ENCODE measurements at regions not wholly inside any gene's neighbourhood (a gene's known extent, or its start where the extent isn't known, plus 50 kb on each side); places are given as distances from the start of the nearest gene placed in this dataset.

DNA sequence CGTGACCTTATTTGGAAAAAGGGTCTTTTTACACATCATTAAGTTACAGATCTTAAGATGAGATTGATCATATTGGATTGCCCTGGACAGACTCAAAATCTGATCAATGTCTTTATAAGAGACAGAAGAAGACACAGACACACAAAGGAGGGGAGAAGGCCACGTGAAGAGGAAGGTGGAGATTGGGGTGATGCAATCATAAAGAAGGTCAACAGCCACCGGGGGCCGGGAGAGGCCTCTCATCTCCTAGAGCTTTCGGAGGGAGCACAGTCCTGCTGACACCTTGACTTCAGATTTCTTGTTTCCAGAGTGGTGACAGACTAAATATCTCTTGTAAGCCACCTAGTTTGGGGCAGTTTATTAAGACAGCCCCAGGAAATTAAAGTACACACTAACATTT, 204.6 kb upstream of the CSF3R start:
- Histone ChIP-seq H3K9me3 (ENCODE audit: control insufficient read depth, low read length) (no peaks in the 10 kb centered on the region), H3K4me3 (ENCODE audit: extremely low read depth, insufficient read depth, low read length, poor library complexity, severe bottlenecking) (no peak overlapping the region), H3K4me1 (ENCODE audit: control insufficient read depth, insufficient read depth, low read length, poor library complexity, severe bottlenecking) (no peaks in the 10 kb centered on the region), H3K27ac (ENCODE audit: low read depth, low read length, severe bottlenecking) (no peak overlapping the region), H3K36me3 (ENCODE audit: control insufficient read depth, insufficient read depth, low read length) (no peaks in the 10 kb centered on the region)
- 59 to 86% methylated on average over 4 of the region's 5 CpGs for WGBS, 2 experiments (ENCODE audit: insufficient coverage in 2 of 2)

GRCh38 chr1:36675931-36676562, 193.3 kb upstream of the CSF3R start:
- Histone ChIP-seq H3K36me3 (ENCODE audit: control insufficient read depth, insufficient read depth, low read length) (no peaks in the 10 kb centered on the region), H3K9me3 (ENCODE audit: control insufficient read depth, low read length) (no peaks in the 10 kb centered on the region), H3K27ac (ENCODE audit: low read depth, low read length, severe bottlenecking) (no peak overlapping the region), H3K4me3 (ENCODE audit: extremely low read depth, insufficient read depth, low read length, poor library complexity, severe bottlenecking) (no peak overlapping the region), H3K4me1 (ENCODE audit: control insufficient read depth, insufficient read depth, low read length, poor library complexity, severe bottlenecking) (no peaks in the 10 kb centered on the region)
- 95 to 100% methylated on average over 1 to 4 of the region's 6 CpGs for WGBS, 2 experiments (ENCODE audit: insufficient coverage in 2 of 2)

GRCh38 chr1:36675106-36675505, 192.4 kb upstream of the CSF3R start:
- H3K9me3 ChIP-seq (ENCODE audit: control insufficient read depth, low read length), result no peaks in the 10 kb centered on the region

GRCh38 chr1:36673202-36673601, 190.5 kb upstream of the CSF3R start:
- Histone ChIP-seq H3K4me3 (ENCODE audit: extremely low read depth, insufficient read depth, low read length, poor library complexity, severe bottlenecking) (no peak overlapping the region), H3K36me3 (ENCODE audit: control insufficient read depth, insufficient read depth, low read length) (no peaks in the 10 kb centered on the region), H3K4me1 (ENCODE audit: control insufficient read depth, insufficient read depth, low read length, poor library complexity, severe bottlenecking) (no peaks in the 10 kb centered on the region), H3K27ac (ENCODE audit: low read depth, low read length, severe bottlenecking) (no peak overlapping the region), H3K9me3 (ENCODE audit: control insufficient read depth, low read length) (no peaks in the 10 kb centered on the region)
- 42 to 60% methylated on average over 3 to 6 of the region's 6 CpGs for WGBS, 2 experiments (ENCODE audit: insufficient coverage in 2 of 2)

More at GRCh38 chr1:36675106-36675505, 192.4 kb upstream of the CSF3R start:
- H3K36me3 ChIP-seq (ENCODE audit: control insufficient read depth, insufficient read depth, low read length), result no peaks in the 10 kb centered on the region
- H3K4me3 ChIP-seq (ENCODE audit: extremely low read depth, insufficient read depth, low read length, poor library complexity, severe bottlenecking), result no peak overlapping the region
- 84 to 89% methylated on average over 2 to 3 of the region's 3 CpGs for WGBS, 2 experiments (ENCODE audit: insufficient coverage in 2 of 2)
- H3K4me1 ChIP-seq (ENCODE audit: control insufficient read depth, insufficient read depth, low read length, poor library complexity, severe bottlenecking), result no peaks in the 10 kb centered on the region
- H3K27ac ChIP-seq (ENCODE audit: low read depth, low read length, severe bottlenecking), result no peak overlapping the region

DNA sequence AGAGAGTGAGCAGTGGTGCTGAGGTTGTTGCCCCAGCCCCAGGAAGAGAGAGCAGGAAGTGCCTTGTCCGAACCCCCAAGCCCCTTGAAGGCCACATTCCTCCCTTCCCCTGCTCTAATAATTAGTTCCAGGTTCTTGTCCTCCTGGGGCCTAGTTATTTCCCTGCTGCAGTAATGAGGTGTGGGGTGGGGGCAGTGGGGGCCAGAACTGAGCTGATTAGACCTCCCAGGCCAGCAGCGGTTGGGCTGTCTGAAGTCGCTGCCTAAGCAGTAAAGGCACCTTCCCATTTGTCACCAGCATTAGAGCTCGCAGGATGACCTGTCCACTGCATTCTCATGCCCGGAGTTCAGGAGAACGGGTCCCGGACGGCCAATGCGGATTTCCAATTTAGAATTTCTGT, 186.5 kb upstream of the CSF3R start:
- 89 to 95% methylated on average over 6 to 8 of the region's 9 CpGs for WGBS, 2 experiments (ENCODE audit: insufficient coverage in 2 of 2)
- Histone ChIP-seq H3K4me3 (ENCODE audit: extremely low read depth, insufficient read depth, low read length, poor library complexity, severe bottlenecking) (no peak overlapping the region), H3K36me3 (ENCODE audit: control insufficient read depth, insufficient read depth, low read length) (no peaks in the 10 kb centered on the region), H3K4me1 (ENCODE audit: control insufficient read depth, insufficient read depth, low read length, poor library complexity, severe bottlenecking) (no peaks in the 10 kb centered on the region), H3K27ac (ENCODE audit: low read depth, low read length, severe bottlenecking) (no peak overlapping the region), H3K9me3 (ENCODE audit: control insufficient read depth, low read length) (no peaks in the 10 kb centered on the region)

- Histone ChIP-seq H3K9me3 (ENCODE audit: control insufficient read depth, low read length) (no peaks in the 10 kb centered on the region), H3K36me3 (ENCODE audit: control insufficient read depth, insufficient read depth, low read length) (no peaks in the 10 kb centered on the region), H3K4me1 (ENCODE audit: control insufficient read depth, insufficient read depth, low read length, poor library complexity, severe bottlenecking) (no peaks in the 10 kb centered on the region), H3K27ac (ENCODE audit: low read depth, low read length, severe bottlenecking) (no peak overlapping the region), H3K4me3 (ENCODE audit: extremely low read depth, insufficient read depth, low read length, poor library complexity, severe bottlenecking) (no peak overlapping the region)
- 77 to 83% methylated on average over 4 of the region's 4 CpGs for WGBS, 2 experiments (ENCODE audit: insufficient coverage in 2 of 2)
These were observed 185.1 kb upstream of the CSF3R start for GRCh38 chr1:36667836-36668235.

DNA sequence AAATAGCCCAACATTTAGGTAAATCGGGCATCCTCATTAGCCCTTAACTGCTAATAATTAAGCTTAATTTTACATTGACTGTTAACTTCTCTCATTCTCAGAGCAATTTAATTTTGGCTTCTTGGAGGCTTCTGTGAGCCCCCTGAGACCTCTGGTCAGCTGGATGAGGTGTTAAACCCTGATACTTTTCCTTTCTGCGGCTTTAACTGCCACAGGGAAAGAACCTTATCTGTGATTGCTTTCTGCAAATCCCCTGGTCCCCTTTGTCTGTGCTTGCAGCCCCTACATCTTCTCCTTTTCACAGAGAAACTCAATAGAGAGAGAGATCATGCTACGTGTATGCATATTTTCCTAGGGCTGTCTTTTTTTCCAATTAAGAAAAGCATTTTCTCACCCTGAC, 184.5 kb upstream of the CSF3R start:
- no peaks in the 10 kb centered on the region for H3K4me1 ChIP-seq (ENCODE audit: control insufficient read depth, insufficient read depth, low read length, poor library complexity, severe bottlenecking)
- no peaks in the 10 kb centered on the region for H3K36me3 ChIP-seq (ENCODE audit: control insufficient read depth, insufficient read depth, low read length)
- H3K4me3 ChIP-seq (ENCODE audit: extremely low read depth, insufficient read depth, low read length, poor library complexity, severe bottlenecking), result no peak overlapping the region
- 100% methylated on average over 1 of the region's 3 CpGs for WGBS, 2 experiments (ENCODE audit: insufficient coverage in 2 of 2)
- H3K27ac ChIP-seq (ENCODE audit: low read depth, low read length, severe bottlenecking), result no peak overlapping the region
- H3K9me3 ChIP-seq (ENCODE audit: control insufficient read depth, low read length), result no peaks in the 10 kb centered on the region

- H3K36me3 ChIP-seq (ENCODE audit: control insufficient read depth, insufficient read depth, low read length), result no peaks in the 10 kb centered on the region
- H3K27ac ChIP-seq (ENCODE audit: low read depth, low read length, severe bottlenecking), result no peak overlapping the region
- no peaks in the 10 kb centered on the region for H3K4me1 ChIP-seq (ENCODE audit: control insufficient read depth, insufficient read depth, low read length, poor library complexity, severe bottlenecking)
- WGBS, 2 experiments (ENCODE audit: insufficient coverage in 2 of 2), result 93 to 94% methylated on average over 9 of the region's 9 CpGs
- no peaks in the 10 kb centered on the region for H3K9me3 ChIP-seq (ENCODE audit: control insufficient read depth, low read length)
- no peak overlapping the region for H3K4me3 ChIP-seq (ENCODE audit: extremely low read depth, insufficient read depth, low read length, poor library complexity, severe bottlenecking)
These were observed 182.9 kb upstream of the CSF3R start for GRCh38 chr1:36665478-36666080.

- no peak overlapping the region for H3K27ac ChIP-seq (ENCODE audit: low read depth, low read length, severe bottlenecking)
- no peak overlapping the region for H3K4me3 ChIP-seq (ENCODE audit: extremely low read depth, insufficient read depth, low read length, poor library complexity, severe bottlenecking)
- no peaks in the 10 kb centered on the region for H3K9me3 ChIP-seq (ENCODE audit: control insufficient read depth, low read length)
- no peaks in the 10 kb centered on the region for H3K4me1 ChIP-seq (ENCODE audit: control insufficient read depth, insufficient read depth, low read length, poor library complexity, severe bottlenecking)
- no peaks in the 10 kb centered on the region for H3K36me3 ChIP-seq (ENCODE audit: control insufficient read depth, insufficient read depth, low read length)
- 83 to 89% methylated on average over 2 to 4 of the region's 11 CpGs for WGBS, 2 experiments (ENCODE audit: insufficient coverage in 2 of 2)
These were observed 182.0 kb upstream of the CSF3R start for GRCh38 chr1:36664571-36665287.

DNA sequence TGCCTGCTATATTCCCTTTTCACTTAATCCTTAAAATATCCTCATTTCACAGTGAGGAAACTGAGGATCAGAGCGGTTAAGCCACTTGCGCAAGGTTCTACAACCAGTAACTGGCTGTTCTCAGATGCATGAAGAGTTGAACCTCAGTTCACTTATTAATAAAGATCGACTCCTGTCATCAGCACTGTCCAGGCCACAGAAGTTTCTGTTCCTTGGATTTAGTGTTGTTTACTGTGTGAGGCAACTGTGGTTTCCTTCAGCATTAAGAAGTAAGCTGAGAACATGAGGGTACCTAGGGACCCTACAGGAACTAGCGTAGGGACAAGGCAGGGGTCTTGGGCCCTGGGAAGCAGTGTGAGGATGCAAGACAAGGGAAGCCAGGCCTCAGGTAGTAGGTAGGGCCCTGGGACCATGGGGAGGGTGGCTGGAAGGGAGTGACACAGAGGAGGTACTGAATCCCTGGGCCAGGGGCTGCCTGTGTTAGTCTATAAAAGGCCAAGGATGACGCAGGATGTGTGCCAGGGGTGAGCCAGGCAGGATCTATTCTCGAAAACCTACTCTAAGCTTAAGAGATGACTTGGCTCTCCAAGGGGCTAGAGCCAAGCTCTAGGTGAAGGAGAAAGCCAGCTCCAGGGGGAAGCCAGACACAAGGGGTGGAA, 181.2 kb upstream of the CSF3R start:
- Histone ChIP-seq H3K4me1 (ENCODE audit: control insufficient read depth, insufficient read depth, low read length, poor library complexity, severe bottlenecking) (no peaks in the 10 kb centered on the region), H3K27ac (ENCODE audit: low read depth, low read length, severe bottlenecking) (no peak overlapping the region), H3K9me3 (ENCODE audit: control insufficient read depth, low read length) (no peaks in the 10 kb centered on the region), H3K4me3 (ENCODE audit: extremely low read depth, insufficient read depth, low read length, poor library complexity, severe bottlenecking) (no peak overlapping the region), H3K36me3 (ENCODE audit: control insufficient read depth, insufficient read depth, low read length) (no peaks in the 10 kb centered on the region)
- 90 to 91% methylated on average over 4 of the region's 6 CpGs for WGBS, 2 experiments (ENCODE audit: insufficient coverage in 2 of 2)
